Common myeloid progenitor, CD34-positive (primary cell): ENCODE measurements at regions not wholly inside any gene's neighbourhood (a gene's known extent, or its start where the extent isn't known, plus 50 kb on each side); places are given as distances from the start of the nearest gene placed in this dataset.

Experiments
- CTCF ChIA-PET: fragments of 350-600 bp; sonication (Branson Sonifier 250); formaldehyde crosslinking; loops from one replicate; lab custom pipeline; 2021; ENCODE audit warnings: antibody characterized with exemption; lab: Charles Lee
- POLR2A ChIA-PET: fragments of 350-600 bp; sonication (Branson Sonifier 250); formaldehyde crosslinking; loops from one replicate; lab custom pipeline; 2021; ENCODE audit warnings: antibody characterized with exemption; lab: Charles Lee
- DNase-seq, 3 donors: peaks; one replicate each; pipeline versions ENCODE4 v3.0.0 to v3.0.0-alpha.2; 2013
- H3K27ac ChIP-seq, 2 experiments: 1 replicate in 1 of 2; 2 replicates in 1 of 2; pipeline ENCODE4 v1.7.0; 2013; ENCODE audit warnings: inconsistent platforms in 2 of 2, low read length in 2 of 2, mild to moderate bottlenecking in 2 of 2, low read depth in 1 of 2, moderate library complexity in 1 of 2; ENCODE audit not compliant: severe bottlenecking in 2 of 2, insufficient read depth in 1 of 2, poor library complexity in 1 of 2
- H3K27me3 ChIP-seq, 5 experiments: replicated peaks in 2 of 5; 1 replicate in 3 of 5; 2 replicates in 2 of 5; pipeline versions ENCODE4 v1.6.1 to v1.7.0; 2013; ENCODE audit warnings: low read length in 4 of 5, mild to moderate bottlenecking in 2 of 5, moderate library complexity in 2 of 5, inconsistent platforms in 1 of 5; ENCODE audit not compliant: insufficient read depth in 5 of 5, control insufficient read depth in 4 of 5
- H3K36me3 ChIP-seq, 4 experiments: 1 replicate in 2 of 4; 2 replicates in 2 of 4; pipeline versions ENCODE4 v1.6.1 to v1.7.0; 2013; ENCODE audit warnings: low read length in 3 of 4, control low read depth in 1 of 4, mild to moderate bottlenecking in 1 of 4; ENCODE audit not compliant: control insufficient read depth in 4 of 4, insufficient read depth in 4 of 4
- H3K4me1 ChIP-seq, 4 experiments: 1 replicate in 3 of 4; 2 replicates in 1 of 4; pipeline versions ENCODE4 v1.6.1 to v1.7.1; 2013; ENCODE audit warnings: low read length in 3 of 4, mild to moderate bottlenecking in 3 of 4, control low read depth in 1 of 4, inconsistent platforms in 1 of 4, moderate library complexity in 1 of 4; ENCODE audit not compliant: control insufficient read depth in 4 of 4, insufficient read depth in 4 of 4; ENCODE audit errors: control extremely low read depth in 1 of 4
- H3K4me3 ChIP-seq, 7 experiments: 1 replicate in 4 of 7; 2 replicates in 3 of 7; pipeline versions ENCODE4 v1.5.1 to v1.7.0; 2013; ENCODE audit warnings: mild to moderate bottlenecking in 7 of 7, low read length in 6 of 7, moderate library complexity in 6 of 7, inconsistent platforms in 2 of 7, low read depth in 2 of 7, control low read depth in 1 of 7; ENCODE audit not compliant: insufficient read depth in 4 of 7, control insufficient read depth in 1 of 7; ENCODE audit errors: extremely low read depth in 1 of 7
- H3K9me3 ChIP-seq, 5 experiments: 1 replicate in 4 of 5; 2 replicates in 1 of 5; pipeline versions ENCODE4 v1.6.1 to v1.7.1; 2013; ENCODE audit warnings: low read length in 4 of 5, mild to moderate bottlenecking in 2 of 5, inconsistent platforms in 1 of 5, low read depth in 1 of 5, moderate library complexity in 1 of 5; ENCODE audit not compliant: control insufficient read depth in 4 of 5, insufficient read depth in 2 of 5; ENCODE audit errors: control extremely low read depth in 1 of 5
- WGBS: methylation state at CpG from one replicate; pipeline ENCODE4 v1.1.5; 2013; ENCODE audit not compliant: insufficient coverage; 5-methylcytosine and 5-hydroxymethylcytosine counted together

DNA sequence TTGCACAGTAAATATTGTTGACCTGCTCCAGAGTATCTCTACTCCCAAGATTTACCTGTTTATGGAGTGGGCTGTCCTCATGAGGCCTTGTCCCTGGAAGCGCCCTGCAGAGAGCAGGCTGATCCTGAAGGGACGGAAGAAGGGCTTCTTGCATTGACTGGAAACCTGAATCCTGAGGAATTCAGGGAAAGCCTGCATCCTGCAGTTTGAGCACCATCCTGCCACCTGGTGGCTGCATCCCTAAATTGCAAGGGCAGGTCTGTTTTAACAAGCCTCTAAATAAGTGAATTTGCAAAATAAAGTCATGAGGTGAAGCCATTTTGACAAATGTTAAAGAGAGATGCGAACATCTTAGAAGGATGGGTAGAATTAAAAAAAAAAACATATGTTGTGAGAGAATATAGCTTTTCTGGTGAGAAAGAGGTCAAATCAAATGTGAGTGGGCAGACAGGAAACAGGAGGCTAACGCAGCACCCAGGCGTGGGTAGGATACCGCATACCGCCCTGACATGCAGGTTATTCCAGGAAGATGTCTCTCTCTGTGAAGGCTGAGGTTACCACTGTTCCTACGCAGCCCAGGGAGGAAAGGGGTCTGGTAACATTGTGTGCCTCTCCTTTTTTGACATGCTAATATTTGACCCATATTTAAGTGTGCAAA, 754.9 kb downstream of the RNF144A start:
- Histone ChIP-seq H3K27ac (no peak overlapping the region), H3K4me3 (no peak overlapping the region), H3K9me3 (peaks cover 0 to 3% (median 0%) of the 10 kb centered on the region in 5 experiments), H3K4me1 (peaks cover 0 to 3% (median 0%) of the 10 kb centered on the region in 4 experiments), H3K36me3 (no peaks in the 10 kb centered on the region), H3K27me3 (no peaks in the 10 kb centered on the region)
- CTCF ChIA-PET = interaction anchor here (0.9 to 2.2 kb wide), 7 partner anchors 8 to 312 kb away, joined by 3 to 8 read pairs (median 4); no protein-coding TSS in a partner anchor
- WGBS = 84% methylated on average over 5 of the region's 8 CpGs
- DNase-seq = peak; percentile 31 to 62 (median 36)
- POLR2A ChIA-PET = interaction anchor here (1.3 kb wide), 1 partner anchor 488 kb away, joined by 3 read pairs; no protein-coding TSS in a partner anchor

DNA sequence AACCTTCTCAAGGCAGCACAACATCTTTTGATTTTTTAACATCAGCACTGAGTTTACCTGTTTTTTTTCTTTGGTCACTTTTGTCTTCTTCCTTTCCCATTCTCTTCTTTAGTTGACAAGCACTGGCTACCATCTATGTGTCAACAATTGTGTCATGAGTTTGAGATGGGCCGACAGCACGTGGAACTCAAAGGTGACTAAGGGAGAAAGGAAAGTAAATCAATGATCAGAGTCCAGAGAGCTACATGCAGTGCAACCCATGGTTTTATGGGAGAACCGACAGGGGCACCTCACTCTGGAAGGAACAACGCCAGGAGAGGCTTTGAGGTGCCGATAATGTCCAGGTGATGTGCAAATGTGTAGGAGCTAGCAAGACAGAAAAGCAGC, 755.5 kb downstream of the RNF144A start:
- H3K36me3 ChIP-seq = no peaks in the 10 kb centered on the region
- H3K4me1 ChIP-seq = peaks cover 0 to 3% (median 0%) of the 10 kb centered on the region in 4 experiments
- POLR2A ChIA-PET = no interaction called here
- no peak overlapping the region for H3K4me3 ChIP-seq
- no peaks in the 10 kb centered on the region for H3K27me3 ChIP-seq
- H3K27ac ChIP-seq = no peak overlapping the region
- CTCF ChIA-PET = interaction anchor here (1.1 to 2.2 kb wide), 3 partner anchors 26 to 313 kb away, joined by 3 to 8 read pairs (median 3); no protein-coding TSS in a partner anchor
- no peak for DNase-seq
- 95% methylated on average over 5 of the region's 5 CpGs for WGBS
- peaks cover 0 to 3% (median 0%) of the 10 kb centered on the region in 5 experiments for H3K9me3 ChIP-seq

DNA sequence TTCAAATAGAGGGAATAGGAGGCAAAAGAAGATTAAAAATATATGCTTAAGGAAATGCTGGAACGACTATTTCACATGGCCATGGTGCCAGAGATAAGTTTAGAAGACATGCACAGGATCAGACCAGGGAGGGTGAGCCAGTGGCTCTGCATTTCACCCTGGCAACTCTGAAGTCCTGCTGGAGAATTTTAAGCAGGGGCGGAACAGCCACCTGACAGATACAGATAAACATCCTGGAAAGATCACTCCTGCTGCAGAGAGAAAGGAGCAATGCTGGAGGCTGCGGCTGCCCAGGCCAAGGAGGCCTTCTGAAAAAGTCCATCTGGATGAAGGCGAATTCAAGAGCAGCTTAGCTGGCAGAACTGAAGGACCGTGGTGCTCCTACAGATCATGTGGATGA, 755.9 kb downstream of the RNF144A start:
- ChIA-PET POLR2A (no interaction called here), CTCF (interaction anchor here (1.1 kb wide), 1 partner anchor 313 kb away, joined by 3 read pairs; no protein-coding TSS in a partner anchor)
- WGBS = 76% methylated on average over 5 of the region's 5 CpGs
- Histone ChIP-seq H3K4me1 (peaks cover 0 to 3% (median 0%) of the 10 kb centered on the region in 4 experiments), H3K9me3 (peaks cover 0 to 3% (median 0%) of the 10 kb centered on the region in 5 experiments), H3K36me3 (no peaks in the 10 kb centered on the region), H3K4me3 (no peak overlapping the region), H3K27me3 (no peaks in the 10 kb centered on the region), H3K27ac (no peak overlapping the region)
- no peak for DNase-seq

GRCh38 chr2:7673853-7674252, 756.6 kb downstream of the RNF144A start:
- ChIA-PET CTCF (no interaction called here), POLR2A (no interaction called here)
- no peak for DNase-seq
- WGBS = 92% methylated on average over 2 of the region's 2 CpGs
- Histone ChIP-seq H3K27ac (no peak overlapping the region), H3K4me3 (no peak overlapping the region), H3K9me3 (peaks cover 0 to 3% (median 0%) of the 10 kb centered on the region in 5 experiments), H3K27me3 (no peaks in the 10 kb centered on the region), H3K4me1 (peaks cover 0 to 3% (median 0%) of the 10 kb centered on the region in 4 experiments), H3K36me3 (no peaks in the 10 kb centered on the region)

DNA sequence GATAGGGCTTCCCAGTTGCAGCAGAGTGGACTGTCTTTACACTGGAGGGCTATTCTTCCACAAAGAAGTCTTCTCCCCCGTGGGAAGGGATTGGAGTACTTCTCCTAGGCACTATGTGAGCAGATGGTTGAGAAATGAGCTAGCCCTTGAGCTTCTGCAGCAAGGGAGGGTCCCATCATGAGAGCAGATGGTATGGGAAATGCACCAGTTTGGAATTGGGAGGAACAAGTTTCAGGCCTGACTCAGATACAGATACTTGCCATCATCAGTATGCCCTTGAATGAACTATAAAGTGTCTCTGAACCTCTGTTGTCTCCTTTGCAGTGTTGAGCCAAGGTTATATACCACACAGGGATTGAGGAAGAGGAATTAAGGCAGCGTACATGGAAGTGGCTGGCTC, 757.4 kb downstream of the RNF144A start:
- 92% methylated on average over 2 of the region's 2 CpGs for WGBS
- Histone ChIP-seq H3K36me3 (no peaks in the 10 kb centered on the region), H3K27ac (no peak overlapping the region), H3K9me3 (peaks cover 0 to 3% (median 0%) of the 10 kb centered on the region in 5 experiments), H3K4me3 (no peak overlapping the region), H3K27me3 (no peaks in the 10 kb centered on the region), H3K4me1 (peaks cover 0 to 3% (median 0%) of the 10 kb centered on the region in 4 experiments)
- ChIA-PET POLR2A (no interaction called here), CTCF (no interaction called here)
- DNase-seq = no peak

DNA sequence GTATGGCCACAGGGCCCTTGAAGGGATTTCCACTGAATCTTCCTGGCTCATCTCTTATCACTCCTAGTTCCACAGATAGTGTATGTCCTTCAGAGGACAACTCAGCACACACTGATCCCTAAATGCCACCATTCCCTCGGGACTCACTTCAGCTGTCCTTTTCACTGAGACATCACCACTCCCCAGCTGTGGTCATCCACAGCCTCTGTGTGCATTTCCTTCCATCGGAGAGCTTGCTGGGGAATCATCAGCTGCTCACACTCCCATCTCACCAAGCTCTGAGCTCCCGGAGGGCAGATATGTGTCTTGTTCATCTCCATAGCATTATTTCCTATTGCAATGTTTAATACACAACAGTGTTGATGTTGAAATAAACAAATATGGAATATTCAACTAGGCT, 759.5 kb downstream of the RNF144A start:
- CTCF ChIA-PET = no interaction called here

DNA sequence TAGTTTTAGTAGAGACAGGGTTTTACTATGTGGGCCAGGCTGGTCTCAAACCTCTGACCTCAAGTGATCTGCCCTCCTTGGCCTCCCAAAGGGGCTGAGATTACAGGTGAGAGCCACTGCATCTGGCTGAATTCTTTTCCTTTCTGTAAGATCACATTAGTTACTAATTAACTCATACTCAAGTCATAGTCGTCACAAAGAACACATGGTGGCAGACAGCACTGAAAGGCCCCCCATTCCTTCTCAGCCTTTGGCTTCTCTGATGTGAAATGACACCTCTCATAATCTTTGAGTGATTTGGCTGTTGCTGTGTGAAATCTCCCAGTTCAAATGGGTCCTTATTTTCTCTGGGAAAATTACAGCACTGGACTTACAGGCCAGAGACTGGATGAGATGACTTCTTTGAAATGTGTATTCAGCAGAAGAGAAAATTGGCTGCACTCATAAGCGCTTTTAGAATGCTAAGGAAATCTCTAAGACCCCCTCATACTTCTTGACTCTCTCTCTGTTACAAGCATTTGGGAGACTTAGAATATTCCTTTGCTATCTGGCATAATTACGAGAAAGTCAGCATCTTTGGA, 764.8 kb downstream of the RNF144A start:
- no peak overlapping the region for H3K27ac ChIP-seq
- ChIA-PET POLR2A (no interaction called here), CTCF (no interaction called here)
- WGBS = 100% methylated on average over 1 of the region's 3 CpGs
- no peak for DNase-seq
- no peaks in the 10 kb centered on the region for H3K27me3 ChIP-seq
- H3K4me3 ChIP-seq = no peak overlapping the region
- H3K4me1 ChIP-seq = no peaks in the 10 kb centered on the region
- no peaks in the 10 kb centered on the region for H3K36me3 ChIP-seq
- H3K9me3 ChIP-seq = no peaks in the 10 kb centered on the region

More for the DNA sequence above, 759.5 kb downstream of the RNF144A start:
- no peak overlapping the region for H3K27ac ChIP-seq
- H3K9me3 ChIP-seq = peaks cover 0 to 3% (median 0%) of the 10 kb centered on the region in 5 experiments
- DNase-seq = no peak
- POLR2A ChIA-PET = no interaction called here
- H3K27me3 ChIP-seq = no peaks in the 10 kb centered on the region
- H3K4me1 ChIP-seq = peaks cover 0 to 2% (median 0%) of the 10 kb centered on the region in 4 experiments
- H3K36me3 ChIP-seq = no peaks in the 10 kb centered on the region
- WGBS = 92% methylated on average over 2 of the region's 3 CpGs
- no peak overlapping the region for H3K4me3 ChIP-seq
